ENCODE measurements at regions not wholly inside any gene's neighbourhood (a gene's known extent, or its start where the extent isn't known, plus 50 kb on each side); places are given as distances from the start of the nearest gene placed in this dataset.

- DNase-seq (ENCODE audit: low spot score), result no peak
- Mint-ChIP-seq H3K9me3 (ENCODE audit: low read depth) (no peaks in the 10 kb centered on the region), H3K27ac (ENCODE audit: unreplicated experiment) (no peak overlapping the region), H3K4me1 (ENCODE audit: low read depth) (peaks cover 8% of the 10 kb centered on the region), H3K27me3 (ENCODE audit: low read depth) (peaks cover 39% of the 10 kb centered on the region), H3K36me3 (ENCODE audit: low read depth) (no peaks in the 10 kb centered on the region), H3K4me3 (ENCODE audit: unreplicated experiment) (no peak overlapping the region)
- TF ChIP-seq CTCF (IDR thresholded peaks at IDR 0.05), result no peak
These were observed 615.7 kb upstream of the SALL1 start for GRCh38 chr16:51766739-51767138.

- DNase-seq (ENCODE audit: low spot score), result no peak
- Mint-ChIP-seq H3K4me1 (ENCODE audit: low read depth) (peaks cover 8% of the 10 kb centered on the region), H3K27ac (ENCODE audit: unreplicated experiment) (no peak overlapping the region), H3K4me3 (ENCODE audit: unreplicated experiment) (no peak overlapping the region), H3K27me3 (ENCODE audit: low read depth) (peaks cover 55% of the 10 kb centered on the region), H3K9me3 (ENCODE audit: low read depth) (no peaks in the 10 kb centered on the region), H3K36me3 (ENCODE audit: low read depth) (no peaks in the 10 kb centered on the region)
- TF ChIP-seq CTCF (IDR thresholded peaks at IDR 0.05), result no peak
These were observed 612.1 kb upstream of the SALL1 start for GRCh38 chr16:51763072-51763661.

GRCh38 chr16:51762081-51762996 is 611.3 kb upstream of the SALL1 start:
- peak; percentile 90 for DNase-seq (ENCODE audit: low spot score)
- Mint-ChIP-seq H3K27me3 (ENCODE audit: low read depth) (peaks cover 60% of the 10 kb centered on the region), H3K9me3 (ENCODE audit: low read depth) (no peaks in the 10 kb centered on the region), H3K4me3 (ENCODE audit: unreplicated experiment) (no peak overlapping the region), H3K4me1 (ENCODE audit: low read depth) (peaks cover 8% of the 10 kb centered on the region), H3K27ac (ENCODE audit: unreplicated experiment) (no peak overlapping the region), H3K36me3 (ENCODE audit: low read depth) (no peaks in the 10 kb centered on the region)
- peak; percentile 92 for TF ChIP-seq CTCF (IDR thresholded peaks at IDR 0.05)

GRCh38 chr16:51761001-51761400 is 609.9 kb upstream of the SALL1 start:
- TF ChIP-seq CTCF (IDR thresholded peaks at IDR 0.05), result no peak
- Mint-ChIP-seq H3K27ac (ENCODE audit: unreplicated experiment) (no peak overlapping the region), H3K9me3 (ENCODE audit: low read depth) (no peaks in the 10 kb centered on the region), H3K27me3 (ENCODE audit: low read depth) (peaks cover 55% of the 10 kb centered on the region), H3K4me3 (ENCODE audit: unreplicated experiment) (no peak overlapping the region), H3K4me1 (ENCODE audit: low read depth) (peaks cover 8% of the 10 kb centered on the region), H3K36me3 (ENCODE audit: low read depth) (no peaks in the 10 kb centered on the region)
- no peak for DNase-seq (ENCODE audit: low spot score)

- no peak overlapping the region for H3K4me3 Mint-ChIP-seq (ENCODE audit: unreplicated experiment)
- H3K36me3 Mint-ChIP-seq (ENCODE audit: low read depth), result no peaks in the 10 kb centered on the region
- H3K27ac Mint-ChIP-seq (ENCODE audit: unreplicated experiment), result no peak overlapping the region
- H3K9me3 Mint-ChIP-seq (ENCODE audit: low read depth), result no peaks in the 10 kb centered on the region
- H3K27me3 Mint-ChIP-seq (ENCODE audit: low read depth), result peaks cover 52% of the 10 kb centered on the region
- DNase-seq (ENCODE audit: low spot score), result no peak
- TF ChIP-seq CTCF (IDR thresholded peaks at IDR 0.05), result no peak
- peaks cover 8% of the 10 kb centered on the region for H3K4me1 Mint-ChIP-seq (ENCODE audit: low read depth)
These were observed 608.9 kb upstream of the SALL1 start for GRCh38 chr16:51759999-51760398.

Data from chondrocyte (in vitro differentiated cells).